ENCODE measurements at regions not wholly inside any gene's neighbourhood (a gene's known extent, or its start where the extent isn't known, plus 50 kb on each side); places are given as distances from the start of the nearest gene placed in this dataset.

GRCh38 chr7:109462171-109462570 is 892.5 kb downstream of the DNAJB9 start:
- TF ChIP-seq CTCF (IDR thresholded peaks at IDR 0.05; ENCODE audit: low read depth, low read length, missing input control): no peak
- TF ChIP-seq EGR1 (IDR thresholded peaks at IDR 0.05; ENCODE audit: low read depth in 2 of 2): no peak
- TF ChIP-seq MAX (IDR thresholded peaks at IDR 0.05): no peak
- no peak for TF ChIP-seq FOXA1 (IDR thresholded peaks at IDR 0.05)
- no peak for TF ChIP-seq YY1 (IDR thresholded peaks at IDR 0.05)
- TF ChIP-seq RAD21 (IDR thresholded peaks at IDR 0.05): no peak
- no peak for TF ChIP-seq ZBTB33 (IDR thresholded peaks at IDR 0.05)
- no peak for TF ChIP-seq NR2F2 (IDR thresholded peaks at IDR 0.05)
- TF ChIP-seq RXRA (IDR thresholded peaks at IDR 0.05): no peak
- no peak for TF ChIP-seq REST (IDR thresholded peaks at IDR 0.05)
- TF ChIP-seq JUND (IDR thresholded peaks at IDR 0.05): no peak
- no peak for TF ChIP-seq HNF4G (IDR thresholded peaks at IDR 0.05)
- no peak for TF ChIP-seq TAF1 (conservative IDR thresholded peaks at IDR 0.05)

All from liver (tissue), 3 donors.